Lung (tissue), 11 donors: ENCODE measurements at regions not wholly inside any gene's neighbourhood (a gene's known extent, or its start where the extent isn't known, plus 50 kb on each side); places are given as distances from the start of the nearest gene placed in this dataset.

Source experiments
- ATAC-seq: fragments of 200-7000 bp; cut with Tn5 transposase; one replicate; pipeline ENCODE4 v1.9.1; 2020; ENCODE audit warnings: moderate number of reproducible peaks; ENCODE audit not compliant: insufficient read depth, low FRiP score
- DNase-seq, 3 donors: peaks; one replicate each; pipeline ENCODE4 v3.0.0-alpha.2; 2013 to 2017
- H3K27ac ChIP-seq, 2 donors: one replicate each; pipeline ENCODE4 v1.5.1; 2013; ENCODE audit warnings: mild to moderate bottlenecking in 2 of 2, moderate library complexity in 2 of 2, control low read depth in 1 of 2, inconsistent platforms in 1 of 2, low read depth in 1 of 2, low read length in 1 of 2
- H3K27me3 ChIP-seq, 3 donors: one replicate each; pipeline ENCODE4 v1.5.1; 2013; ENCODE audit warnings: low read length in 2 of 3; ENCODE audit not compliant: control insufficient read depth in 3 of 3, insufficient read depth in 3 of 3
- H3K36me3 ChIP-seq, 4 donors: one replicate each; pipeline ENCODE4 v1.5.1; 2013; ENCODE audit warnings: low read length in 4 of 4, mild to moderate bottlenecking in 1 of 4, moderate library complexity in 1 of 4; ENCODE audit not compliant: control insufficient read depth in 4 of 4, insufficient read depth in 4 of 4
- H3K4me1 ChIP-seq, 5 donors: one replicate each; pipeline ENCODE4 v1.5.1; 2013; ENCODE audit warnings: low read length in 5 of 5, mild to moderate bottlenecking in 2 of 5, moderate library complexity in 1 of 5; ENCODE audit not compliant: control insufficient read depth in 5 of 5, insufficient read depth in 5 of 5
- H3K4me3 ChIP-seq: one replicate; pipeline ENCODE4 v1.5.1; 2013; ENCODE audit warnings: mild to moderate bottlenecking, control low read depth, moderate library complexity
- H3K9ac ChIP-seq, 2 donors: one replicate each; pipeline ENCODE4 v1.5.1; 2013; ENCODE audit warnings: low read length in 2 of 2, control low read depth in 1 of 2; ENCODE audit not compliant: insufficient read depth in 1 of 2
- H3K9me3 ChIP-seq, 4 donors: one replicate each; pipeline ENCODE4 v1.5.1; 2013; ENCODE audit warnings: low read length in 3 of 4, mild to moderate bottlenecking in 1 of 4, moderate library complexity in 1 of 4; ENCODE audit not compliant: control insufficient read depth in 4 of 4, insufficient read depth in 3 of 4
- CTCF ChIP-seq: IDR thresholded peaks from 2 replicates; pipeline ENCODE4 v1.5.1; 2012; ENCODE audit warnings: mild to moderate bottlenecking; ENCODE audit errors: control extremely low read depth, extremely low read depth
- WGBS, 2 donors: extraction: QIAGEN DNeasy Blood & Tissue Kit; methylation state at CpG; one replicate each; pipeline ENCODE4 v1.1.7; 2013; 5-methylcytosine and 5-hydroxymethylcytosine counted together
- donor health status: control.
- donor health status: control.
- donor health status: Bipolar disorder and iron deficiency.
- donor health status: healthy.
- donor health status: DM: yes; HTN: yes; CAD: no.

- no peaks in the 10 kb centered on the region for H3K36me3 ChIP-seq
- H3K9ac ChIP-seq, result no peak overlapping the region
- peak overlapping the region in 1 of 2 donors; percentile 14 for H3K27ac ChIP-seq
- H3K4me3 ChIP-seq, result no peak overlapping the region
- ATAC-seq (peak; percentile 71), DNase-seq (no peak)
- TF ChIP-seq CTCF, result no peak
- no peaks in the 10 kb centered on the region for H3K4me1 ChIP-seq
- H3K27me3 ChIP-seq, result no peaks in the 10 kb centered on the region
- no peaks in the 10 kb centered on the region for H3K9me3 ChIP-seq
- 77 to 90% methylated on average over 7 of the region's 7 CpGs for WGBS, 2 donors
These were observed 273.5 kb downstream of the FGFR2 start for GRCh38 chr10:121324678-121325213.

GRCh38 chr10:121325490-121326231 is 272.6 kb downstream of the FGFR2 start:
- no peak for TF ChIP-seq CTCF
- no peak overlapping the region for H3K27ac ChIP-seq
- H3K9me3 ChIP-seq, result no peaks in the 10 kb centered on the region
- no peaks in the 10 kb centered on the region for H3K27me3 ChIP-seq
- H3K9ac ChIP-seq, result no peak overlapping the region
- no peak for DNase-seq
- 79 to 90% methylated on average over 5 of the region's 5 CpGs for WGBS, 2 donors
- peaks cover 0 to 8% (median 4%) of the 10 kb centered on the region in 5 donors for H3K4me1 ChIP-seq
- no peak overlapping the region for H3K4me3 ChIP-seq
- H3K36me3 ChIP-seq, result no peaks in the 10 kb centered on the region
- no peak for ATAC-seq

GRCh38 chr10:121326905-121327304 is 271.3 kb downstream of the FGFR2 start:
- H3K36me3 ChIP-seq, result no peaks in the 10 kb centered on the region
- DNase-seq (peak in 1 of 3 donors; percentile 62), ATAC-seq (no peak)
- no peak overlapping the region for H3K4me3 ChIP-seq
- no peak for TF ChIP-seq CTCF
- H3K27ac ChIP-seq, result no peak overlapping the region
- H3K9me3 ChIP-seq, result no peaks in the 10 kb centered on the region
- H3K9ac ChIP-seq, result no peak overlapping the region
- no peaks in the 10 kb centered on the region for H3K27me3 ChIP-seq
- 70 to 87% methylated on average over 4 of the region's 4 CpGs for WGBS, 2 donors
- peaks cover 0 to 18% (median 9%) of the 10 kb centered on the region in 5 donors for H3K4me1 ChIP-seq
